Fibroblast of villous mesenchyme (primary cell): ENCODE measurements at regions not wholly inside any gene's neighbourhood (a gene's known extent, or its start where the extent isn't known, plus 50 kb on each side); places are given as distances from the start of the nearest gene placed in this dataset.
A peak's percentile ranks its signal among the peaks of the same experiment; 100 is the strongest.

ENCODE experiments used
- DNase-seq: peaks from one replicate; pipeline ENCODE4 v3.0.0-alpha.2; 2010; ENCODE audit warnings: low read depth
- H3K4me3 ChIP-seq: 2 replicates; pipeline ENCODE4 v1.5.1; 2011; ENCODE audit warnings: low read depth, mild to moderate bottlenecking, low read length
- CTCF ChIP-seq: IDR thresholded peaks from 2 replicates; pipeline ENCODE4 v1.5.1; 2012; ENCODE audit warnings: low read depth, mild to moderate bottlenecking, low read length; ENCODE audit not compliant: insufficient read depth

GRCh38 chr3:43163895-43164493 is 58.1 kb upstream of the POMGNT2 start:
- TF ChIP-seq CTCF: no peak
- no peak for DNase-seq
- H3K4me3 ChIP-seq: no peak overlapping the region

DNA sequence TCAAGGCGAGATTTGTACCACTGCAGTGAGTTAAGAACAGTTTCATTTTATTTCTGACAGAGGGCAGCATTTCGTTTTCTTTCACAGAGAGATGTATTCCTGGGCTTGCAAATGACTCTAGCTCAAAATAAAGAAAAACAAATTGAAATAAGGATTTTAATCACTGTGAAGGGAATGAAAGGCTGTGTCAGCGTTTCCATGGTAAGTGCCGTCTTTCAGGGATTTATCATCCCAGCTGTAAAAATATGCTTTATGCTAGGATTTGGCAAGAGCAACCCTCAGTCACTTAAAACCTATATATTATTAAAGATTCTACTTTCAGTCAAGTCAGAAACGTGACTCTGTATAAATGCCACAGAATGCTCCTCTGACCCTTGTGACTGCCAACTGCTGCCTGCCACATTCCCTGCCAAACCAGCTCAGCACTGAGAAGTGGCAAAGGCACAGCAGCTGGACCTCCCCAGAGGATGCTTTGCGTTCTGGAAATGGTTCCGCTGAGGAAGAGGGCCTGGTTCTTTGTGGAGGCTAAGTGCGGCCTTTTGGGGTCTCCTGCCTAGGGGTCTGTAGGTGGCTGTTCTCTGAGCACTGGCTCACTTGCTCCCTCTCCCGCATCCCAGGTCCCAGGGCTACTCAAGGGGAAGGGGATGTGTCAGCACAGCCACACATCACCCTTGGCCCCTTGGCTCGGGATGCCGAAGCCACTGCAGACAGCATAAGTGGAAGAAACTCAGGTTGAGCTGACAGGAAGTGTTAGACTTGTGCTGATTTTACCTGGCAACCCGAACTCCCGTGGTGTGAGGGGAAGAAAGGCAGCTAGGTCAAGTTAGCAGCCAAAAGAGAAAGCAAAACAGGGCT is 56.6 kb upstream of the POMGNT2 start:
- peak; percentile 85 for DNase-seq
- H3K4me3 ChIP-seq: no peak overlapping the region
- peak; percentile 60 for TF ChIP-seq CTCF

DNA sequence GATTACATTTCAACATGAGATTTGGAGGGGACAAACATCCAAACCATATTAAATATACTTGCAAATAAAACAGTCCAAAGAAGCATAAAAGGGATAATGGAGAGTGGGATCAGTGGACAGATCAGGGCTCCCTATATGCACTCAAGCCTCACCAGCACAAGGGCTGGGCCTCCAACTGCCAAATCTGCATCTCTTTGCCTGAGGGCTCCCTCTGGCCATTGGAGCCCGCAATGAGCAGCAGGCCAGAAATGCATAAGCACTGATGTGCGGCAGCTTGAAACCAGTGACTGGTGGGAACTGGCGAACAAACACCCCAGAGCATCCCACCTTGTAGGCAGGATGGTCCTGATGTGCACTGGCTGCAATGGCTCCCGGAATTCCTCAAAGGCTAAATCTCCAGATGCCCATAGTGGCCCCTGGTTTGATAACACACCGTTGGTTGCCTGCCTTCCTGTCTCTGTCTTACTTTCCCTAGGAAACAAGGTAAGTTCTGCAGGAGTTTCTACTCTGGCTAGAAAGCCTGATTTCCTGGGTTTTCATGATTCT is 55.9 kb upstream of the POMGNT2 start:
- TF ChIP-seq CTCF: no peak
- no peak overlapping the region for H3K4me3 ChIP-seq
- no peak for DNase-seq

DNA sequence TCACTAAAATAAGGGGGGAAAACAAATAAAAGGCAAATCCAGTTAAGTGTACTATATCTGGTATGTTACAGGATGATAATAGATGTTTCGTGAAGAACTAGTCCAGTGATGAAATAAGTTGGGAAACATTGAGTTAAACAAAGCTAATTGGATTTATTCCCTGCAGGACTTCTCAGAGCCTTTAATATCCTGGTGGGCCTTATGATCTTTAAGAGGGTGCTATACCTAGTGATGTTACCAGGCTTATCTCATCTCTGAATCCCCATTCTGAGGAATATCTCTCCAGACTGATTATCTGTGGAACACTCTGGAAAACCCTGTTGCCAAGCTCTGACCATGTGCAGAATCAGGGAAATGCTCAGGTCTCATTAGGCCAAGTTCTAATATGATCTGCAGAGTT is 54.8 kb upstream of the POMGNT2 start:
- no peak for TF ChIP-seq CTCF
- no peak for DNase-seq
- H3K4me3 ChIP-seq: no peak overlapping the region

DNA sequence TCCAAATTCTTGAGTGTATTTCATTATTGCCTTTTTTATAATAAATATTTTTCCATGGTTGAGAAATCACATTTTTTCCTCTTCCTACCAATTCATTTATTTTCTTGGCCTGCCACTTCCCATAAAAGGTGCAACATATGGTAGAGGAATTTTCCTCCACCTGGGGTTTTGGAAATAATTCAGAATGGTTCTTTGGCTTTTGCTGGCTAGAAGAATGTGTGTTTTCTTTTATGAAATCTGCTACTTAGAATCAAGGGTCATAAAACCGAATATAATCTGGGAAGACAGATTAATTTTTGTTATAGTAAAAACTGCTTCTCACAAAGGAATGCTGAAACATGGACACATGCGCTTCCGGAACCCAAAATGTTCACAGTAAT is 54.0 kb upstream of the POMGNT2 start:
- DNase-seq: no peak
- no peak overlapping the region for H3K4me3 ChIP-seq
- no peak for TF ChIP-seq CTCF

GRCh38 chr3:43159131-43159875 is 53.4 kb upstream of the POMGNT2 start:
- TF ChIP-seq CTCF: no peak
- no peak for DNase-seq
- no peak overlapping the region for H3K4me3 ChIP-seq
